HG03378 (cell line): ENCODE measurements at regions not wholly inside any gene's neighbourhood (a gene's known extent, or its start where the extent isn't known, plus 50 kb on each side); places are given as distances from the start of the nearest gene placed in this dataset.

ENCODE experiments used
- ATAC-seq: cut with Tn5 transposase; IDR thresholded peaks from one replicate; pipeline ENCODE4 v1.9.1; 2021; ENCODE audit warnings: mild to moderate bottlenecking, moderate library complexity; ENCODE audit not compliant: unreplicated experiment

DNA sequence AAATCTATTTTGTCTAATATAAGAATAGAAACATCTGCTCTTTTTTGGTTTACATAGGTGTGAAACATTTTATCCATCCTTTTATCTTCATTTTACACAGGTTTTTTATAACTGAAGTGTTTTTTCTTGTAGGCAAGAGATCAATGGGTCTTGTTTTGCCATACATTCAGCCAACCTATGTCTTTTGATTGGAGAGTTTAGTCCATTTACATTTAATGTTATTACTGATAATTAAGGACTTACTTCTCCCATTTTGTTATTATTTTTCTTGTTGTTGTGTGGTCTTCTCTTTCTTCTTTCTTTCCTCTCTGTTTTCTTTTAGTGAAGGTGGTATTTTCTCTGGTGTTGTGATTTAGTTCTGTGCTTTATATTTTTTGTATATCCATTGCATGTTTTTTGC is 785.3 kb downstream of the ARAP2 start:
- ATAC-seq: no peak

- no peak for ATAC-seq
Measured at GRCh38 chr4:35461931-35462659, 782.2 kb downstream of the ARAP2 start.

DNA sequence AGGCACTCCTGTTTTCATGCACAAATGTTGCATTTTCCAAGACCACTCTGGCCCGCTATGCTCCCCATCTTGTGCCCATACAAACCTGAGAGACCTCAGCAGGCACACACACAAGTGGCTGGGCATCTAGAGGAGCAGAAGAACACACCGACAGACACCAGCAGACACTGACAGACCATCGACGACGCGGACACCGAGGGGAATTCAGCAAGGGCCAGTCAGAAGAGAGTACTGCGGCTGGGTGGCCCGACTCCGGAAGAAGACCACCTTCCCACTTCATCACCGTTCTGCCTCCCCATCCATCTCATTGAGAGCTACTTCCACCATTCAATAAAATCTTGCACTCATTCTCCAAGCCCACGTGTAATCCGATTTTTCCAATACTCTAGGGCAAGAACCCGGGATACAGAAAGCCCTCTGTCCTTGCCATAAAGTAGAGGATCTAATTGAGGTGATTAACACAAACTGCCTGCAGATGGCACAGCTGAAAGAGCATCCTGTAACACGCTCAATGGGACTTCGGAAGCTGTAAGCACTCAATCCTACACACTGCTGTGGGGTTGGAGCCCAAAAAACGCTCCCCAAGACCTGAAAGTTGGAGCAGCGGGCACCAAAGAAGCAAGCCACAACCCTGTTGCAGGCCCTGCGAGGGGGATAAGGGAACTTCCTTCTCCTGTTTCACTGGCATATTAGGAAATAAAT is 780.9 kb downstream of the ARAP2 start:
- ATAC-seq: no peak

- ATAC-seq: no peak
Measured at GRCh38 chr4:35464964-35465528, 779.3 kb downstream of the ARAP2 start.

DNA sequence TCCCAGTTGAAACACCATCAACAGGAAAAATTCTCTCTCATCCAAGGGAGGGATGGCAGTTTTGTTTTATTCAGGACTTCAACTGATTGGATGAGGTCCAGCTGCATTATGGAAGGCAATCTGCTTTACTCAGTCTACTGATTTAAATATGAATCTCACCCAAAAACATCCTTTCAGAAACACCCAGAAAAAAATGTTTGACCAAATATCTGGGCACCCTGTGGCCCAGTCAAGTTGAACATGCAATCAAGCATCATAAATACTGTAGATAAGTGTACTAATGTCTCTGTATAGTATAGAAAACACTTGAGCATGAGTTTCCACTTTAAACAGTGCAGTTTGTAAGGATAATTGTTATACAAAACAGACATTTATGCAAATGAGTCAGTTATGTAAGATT is 753.2 kb downstream of the ARAP2 start:
- ATAC-seq: no peak

DNA sequence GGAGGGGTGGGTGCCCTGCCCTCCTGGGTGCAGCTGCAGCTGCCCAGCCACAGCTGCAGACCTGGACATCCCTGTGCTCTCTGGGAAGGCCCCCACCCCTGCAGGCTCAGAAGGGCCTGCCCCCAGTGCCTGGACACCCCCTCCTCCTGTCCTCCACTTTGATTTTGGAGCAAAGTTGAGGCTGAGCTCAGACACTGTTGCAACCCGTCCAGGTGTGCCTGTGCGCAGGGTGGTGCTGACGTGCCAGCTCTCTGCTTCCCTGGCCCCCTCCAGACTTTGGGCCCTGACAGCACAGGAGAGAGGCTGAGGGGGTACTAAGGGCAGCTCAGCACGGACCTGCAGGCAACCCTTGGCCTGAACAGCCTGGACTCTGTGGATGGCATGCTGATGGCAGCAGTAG is 750.3 kb downstream of the ARAP2 start:
- no peak for ATAC-seq

DNA sequence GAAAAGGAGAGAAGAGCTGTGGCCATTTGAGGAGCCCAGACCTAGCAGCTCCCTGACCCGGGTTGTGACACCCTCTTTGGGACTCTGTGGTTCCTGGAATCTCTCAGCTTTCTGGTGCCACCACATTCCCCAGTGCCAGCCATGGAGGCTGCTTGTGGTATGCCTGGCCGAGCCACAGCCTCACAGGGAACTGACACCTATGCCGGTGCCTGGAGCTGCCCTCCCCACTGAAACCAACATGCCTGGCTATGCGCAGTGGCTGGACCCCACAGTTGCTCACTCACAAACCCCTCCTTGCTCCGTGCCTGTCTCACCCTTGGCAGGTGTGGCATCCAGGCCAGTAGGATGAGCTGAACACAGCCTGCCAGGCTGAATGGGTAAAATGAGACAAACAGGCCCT is 749.4 kb downstream of the ARAP2 start:
- ATAC-seq: no peak

GRCh38 chr4:35500812-35501211 is 743.5 kb downstream of the ARAP2 start:
- ATAC-seq: no peak

GRCh38 chr4:35503435-35503834 is 740.9 kb downstream of the ARAP2 start:
- no peak for ATAC-seq

DNA sequence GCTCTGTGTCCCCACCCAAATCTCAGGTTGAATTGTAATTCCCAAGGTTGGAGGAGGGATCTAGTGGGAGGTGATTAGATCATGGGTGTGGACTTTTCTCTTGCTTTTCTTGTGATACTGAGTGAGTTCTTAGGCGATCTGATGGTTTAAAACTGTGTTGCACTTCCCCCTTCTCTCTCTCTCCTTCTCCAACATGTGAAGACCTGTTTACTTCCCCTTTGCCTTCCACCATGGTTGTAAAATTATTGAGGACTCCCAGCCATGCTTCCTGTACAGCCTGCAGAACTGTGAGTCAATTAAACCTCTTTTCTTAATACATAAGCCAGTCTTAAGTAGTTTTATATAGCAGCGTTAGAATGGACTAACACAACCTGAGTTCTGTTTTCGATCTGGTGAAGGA is 738.2 kb downstream of the ARAP2 start:
- ATAC-seq: no peak

GRCh38 chr4:35511851-35512250 is 732.5 kb downstream of the ARAP2 start:
- ATAC-seq: no peak

GRCh38 chr4:35516102-35516501 is 728.2 kb downstream of the ARAP2 start:
- ATAC-seq: no peak

DNA sequence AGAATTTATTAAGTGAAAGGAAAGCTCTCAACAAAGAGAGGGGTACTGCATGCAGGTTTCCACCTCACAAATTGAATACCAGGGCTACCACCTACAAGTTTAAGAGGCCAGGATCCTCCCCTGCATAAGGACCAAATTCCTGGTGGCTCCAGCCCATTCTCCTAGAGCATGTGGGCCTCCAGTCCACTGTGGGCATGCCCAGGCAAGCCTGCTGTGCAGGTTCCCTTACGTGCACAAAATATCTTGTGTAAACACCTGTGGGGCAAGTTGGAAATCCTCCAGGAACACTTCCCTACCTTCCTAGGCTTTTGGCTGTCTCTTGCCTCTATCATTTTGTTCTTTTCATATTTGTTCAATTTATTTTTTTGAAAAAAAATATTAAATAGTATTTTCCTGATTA is 724.3 kb downstream of the ARAP2 start:
- no peak for ATAC-seq

DNA sequence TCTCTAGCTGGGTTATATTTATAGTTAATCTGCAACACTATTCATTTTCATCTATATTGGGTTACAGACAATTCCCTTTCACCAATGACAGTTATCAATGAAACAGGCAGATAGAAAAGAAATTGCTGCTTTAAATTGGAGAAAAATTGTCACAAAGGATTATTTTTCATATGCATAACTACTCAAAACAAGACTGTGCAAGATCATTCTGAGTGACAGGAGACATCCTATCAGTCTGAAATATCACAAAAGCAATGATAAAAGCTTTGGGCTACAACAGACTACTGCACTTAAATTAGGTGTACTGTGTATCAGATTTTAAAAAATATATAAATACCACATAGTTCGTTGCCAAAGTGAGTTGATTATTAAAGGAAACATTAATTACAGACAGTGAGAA is 722.6 kb downstream of the ARAP2 start:
- ATAC-seq: no peak

DNA sequence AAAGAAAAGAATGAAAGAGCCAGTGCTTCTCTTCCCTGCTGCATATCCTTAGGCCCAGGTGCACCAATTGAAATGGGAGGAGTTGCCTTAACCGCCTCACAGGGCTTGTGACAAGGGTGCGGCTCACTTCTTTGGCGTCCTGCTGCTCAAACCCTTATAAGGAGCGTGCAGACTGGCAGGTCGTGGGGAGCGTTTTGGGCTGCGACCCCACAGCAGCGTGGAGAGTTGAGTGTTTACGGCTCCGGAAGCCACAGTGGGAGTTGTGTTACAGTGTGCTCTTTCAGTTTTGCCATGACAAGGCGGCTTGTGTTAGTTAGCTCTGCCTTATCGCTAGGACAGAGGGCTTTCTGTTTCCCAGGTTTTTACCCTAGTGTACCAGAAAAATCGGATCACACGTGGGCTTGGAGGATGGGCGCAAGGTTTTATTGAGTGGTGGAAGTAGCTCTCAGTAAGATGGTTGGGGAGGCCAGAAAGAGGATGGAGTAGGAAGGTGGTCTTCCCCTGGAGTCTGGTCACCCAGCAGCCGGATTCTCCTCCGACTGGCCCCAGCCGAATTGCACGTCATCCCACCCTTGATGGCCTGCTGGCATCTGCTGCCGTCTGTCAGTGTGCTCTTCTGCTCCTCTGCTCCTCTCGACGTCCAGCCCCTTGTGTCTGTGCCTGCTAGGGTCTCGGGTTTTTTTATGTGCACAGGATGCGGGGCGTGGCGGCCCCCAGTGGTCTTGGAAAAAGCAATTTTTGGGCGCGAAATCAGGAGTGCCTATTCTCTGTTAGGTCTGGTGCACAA is 718.9 kb downstream of the ARAP2 start:
- peak; percentile 43 for ATAC-seq

DNA sequence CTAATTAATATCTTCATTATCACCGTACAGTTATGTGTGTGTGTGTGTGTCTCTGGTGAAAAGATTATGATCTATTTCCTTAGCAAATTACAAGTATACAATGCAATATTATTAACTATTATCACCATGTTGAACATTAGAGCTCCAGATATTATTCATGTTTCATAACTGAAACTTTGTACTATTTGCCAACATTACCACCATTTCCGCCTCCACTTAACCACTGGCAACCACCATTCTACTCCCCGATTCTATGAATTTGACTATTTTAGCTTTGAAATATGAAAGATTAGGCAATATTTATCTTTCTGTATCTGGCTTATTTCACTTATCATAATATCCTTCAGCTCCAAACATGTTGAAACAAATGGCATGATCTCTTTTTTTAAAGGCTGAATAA is 717.9 kb downstream of the ARAP2 start:
- no peak for ATAC-seq

DNA sequence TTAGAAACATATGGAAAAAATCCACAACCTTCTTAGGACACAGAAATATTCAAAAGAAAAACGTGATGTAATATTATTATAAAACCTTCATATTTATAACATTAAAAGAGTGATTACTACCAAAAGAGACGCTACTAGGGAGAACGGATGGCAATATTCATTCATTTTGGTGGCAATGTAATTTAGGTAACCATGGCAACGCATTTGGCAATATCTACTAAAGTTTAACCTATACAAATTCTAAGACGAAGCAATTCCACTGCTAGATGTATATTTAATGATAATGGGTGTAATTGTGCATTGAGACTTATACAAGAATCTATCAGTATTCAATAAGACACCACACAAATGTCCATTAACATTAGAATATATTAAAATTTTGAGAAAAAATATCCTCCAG is 709.4 kb downstream of the ARAP2 start:
- ATAC-seq: no peak

DNA sequence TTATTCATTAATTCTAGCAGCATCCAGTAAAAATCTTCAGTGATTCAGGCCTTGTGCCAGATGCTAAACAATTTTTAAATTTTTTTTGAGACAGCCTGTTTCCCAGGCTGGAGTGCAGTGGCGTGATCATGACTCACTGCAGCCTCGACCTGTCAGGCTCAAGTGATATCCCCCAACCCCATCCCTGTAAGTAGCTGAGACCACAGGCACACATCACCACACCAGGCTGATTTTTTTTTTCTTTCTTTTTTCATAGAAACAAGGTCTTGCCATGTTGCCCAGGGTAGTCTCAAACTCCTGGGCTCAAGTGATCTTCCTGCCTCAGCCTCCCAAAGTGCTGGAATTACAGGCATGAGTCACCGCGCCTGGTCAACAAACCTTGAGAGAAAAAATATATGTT is 705.5 kb downstream of the ARAP2 start:
- ATAC-seq: no peak

DNA sequence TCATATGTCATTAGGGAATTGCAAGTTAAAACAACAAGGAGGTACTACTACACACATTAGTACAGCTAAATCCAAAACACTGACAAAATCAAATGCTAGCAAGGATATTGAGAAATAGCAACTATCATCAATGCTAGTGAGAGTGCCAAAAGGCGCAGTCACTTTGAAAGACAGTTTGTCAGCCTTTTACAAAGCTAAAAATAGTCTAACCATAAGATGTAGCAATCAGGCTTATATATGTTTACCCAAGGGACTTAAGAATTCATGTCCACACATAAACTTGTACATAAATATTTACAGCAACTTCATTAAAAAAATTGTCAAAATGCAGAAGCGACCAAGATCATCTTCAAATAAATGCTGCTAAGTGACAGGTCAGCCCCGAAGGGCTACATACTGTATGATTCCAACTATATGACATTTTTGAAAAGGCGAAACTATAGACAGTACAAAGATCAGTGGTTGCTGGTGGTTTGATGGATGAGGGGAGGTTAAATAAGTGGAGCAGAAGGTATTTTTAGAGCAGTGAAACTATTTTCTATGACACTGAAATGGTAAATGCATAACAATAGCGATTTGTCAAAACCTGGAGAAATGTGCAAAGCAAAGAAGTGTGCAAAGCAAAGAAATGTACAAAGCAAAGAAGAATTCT is 704.8 kb downstream of the ARAP2 start:
- ATAC-seq: no peak

- no peak for ATAC-seq
Measured at GRCh38 chr4:35541146-35541887, 703.0 kb downstream of the ARAP2 start.

DNA sequence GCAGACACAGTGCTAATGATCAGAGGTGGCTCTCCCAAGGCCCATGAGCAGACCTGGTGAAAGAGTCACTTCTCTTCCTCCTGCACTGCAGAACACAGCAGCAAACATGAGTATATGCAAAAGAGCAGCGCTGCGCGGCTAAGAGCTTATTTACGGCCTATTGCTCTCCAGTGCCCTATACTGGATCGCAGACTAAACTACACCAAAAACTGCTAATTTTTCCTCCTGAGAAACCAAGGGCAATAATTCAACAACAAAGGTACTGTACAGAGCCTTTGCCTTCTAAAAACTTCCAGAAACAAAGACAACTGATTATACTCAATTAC is 702.5 kb downstream of the ARAP2 start:
- no peak for ATAC-seq
